ENCODE measurements at regions not wholly inside any gene's neighbourhood (a gene's known extent, or its start where the extent isn't known, plus 50 kb on each side); places are given as distances from the start of the nearest gene placed in this dataset.

GRCh38 chr4:64216741-64217140, 192.5 kb downstream of the TECRL start:
- Mint-ChIP-seq H3K9me3 (ENCODE audit: low read depth, unreplicated experiment) (no peaks in the 10 kb centered on the region), H3K27me3 (ENCODE audit: unreplicated experiment) (no peaks in the 10 kb centered on the region), H3K27ac (ENCODE audit: unreplicated experiment) (no peak overlapping the region), H3K4me1 (ENCODE audit: low read depth, unreplicated experiment) (no peaks in the 10 kb centered on the region), H3K4me3 (ENCODE audit: low read depth, unreplicated experiment) (no peak overlapping the region), H3K36me3 (ENCODE audit: insufficient read depth, unreplicated experiment) (no peaks in the 10 kb centered on the region)
- CTCF ChIA-PET, result no interaction called here
- no peak for TF ChIP-seq CTCF (IDR thresholded peaks at IDR 0.05; ENCODE audit: unreplicated experiment)
- intact Hi-C loops (cut with micrococcal nuclease; ENCODE audit: unreplicated experiment), result no loop called here
- DNase-seq, result no peak
- BruUV-seq (replicated peaks), result no TSS peak

- no peak overlapping the region for H3K4me3 Mint-ChIP-seq (ENCODE audit: low read depth, unreplicated experiment)
- no peaks in the 10 kb centered on the region for H3K27me3 Mint-ChIP-seq (ENCODE audit: unreplicated experiment)
- CTCF ChIA-PET, result no interaction called here
- intact Hi-C loops (cut with micrococcal nuclease; ENCODE audit: unreplicated experiment), result no loop called here
- peaks cover 4% of the 10 kb centered on the region for H3K36me3 Mint-ChIP-seq (ENCODE audit: insufficient read depth, unreplicated experiment)
- peaks cover 6% of the 10 kb centered on the region for H3K9me3 Mint-ChIP-seq (ENCODE audit: low read depth, unreplicated experiment)
- no peak for TF ChIP-seq CTCF (IDR thresholded peaks at IDR 0.05; ENCODE audit: unreplicated experiment)
- H3K4me1 Mint-ChIP-seq (ENCODE audit: low read depth, unreplicated experiment), result no peaks in the 10 kb centered on the region
- BruUV-seq (replicated peaks), result no TSS peak
- H3K27ac Mint-ChIP-seq (ENCODE audit: unreplicated experiment), result no peak overlapping the region
- no peak for DNase-seq
Measured at GRCh38 chr4:64205376-64205775, 203.9 kb downstream of the TECRL start.

DNA sequence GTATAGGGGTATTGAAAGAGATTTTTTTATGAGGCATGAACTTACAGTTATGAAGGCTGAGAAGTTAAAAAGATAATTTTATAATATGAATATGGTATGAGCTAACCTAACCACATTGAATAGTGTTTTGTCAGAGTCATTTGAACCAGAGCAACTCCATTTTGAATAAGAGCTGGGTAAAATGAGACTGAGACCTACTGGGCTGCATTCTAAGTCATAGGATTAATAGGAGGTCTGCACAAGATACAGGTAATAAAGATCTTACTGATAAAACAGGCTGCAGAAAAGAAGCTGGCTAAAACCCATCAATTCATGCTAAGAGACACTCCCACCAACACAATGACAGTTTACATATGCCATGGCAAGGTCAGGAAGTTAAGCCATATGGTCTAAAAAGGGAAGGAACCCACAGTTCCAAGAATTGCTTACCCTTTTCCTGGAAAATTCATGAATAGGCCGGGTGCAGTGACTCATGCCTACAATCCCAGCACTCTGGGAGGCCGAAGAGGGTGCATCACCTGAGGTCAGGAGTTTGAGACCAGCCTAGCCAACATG, 209.2 kb downstream of the TECRL start:
- H3K27me3 Mint-ChIP-seq (ENCODE audit: unreplicated experiment), result no peaks in the 10 kb centered on the region
- no peaks in the 10 kb centered on the region for H3K9me3 Mint-ChIP-seq (ENCODE audit: low read depth, unreplicated experiment)
- DNase-seq, result no peak
- no peak for TF ChIP-seq CTCF (IDR thresholded peaks at IDR 0.05; ENCODE audit: unreplicated experiment)
- no peaks in the 10 kb centered on the region for H3K36me3 Mint-ChIP-seq (ENCODE audit: insufficient read depth, unreplicated experiment)
- intact Hi-C loops (cut with micrococcal nuclease; ENCODE audit: unreplicated experiment), result no loop called here
- no peaks in the 10 kb centered on the region for H3K4me1 Mint-ChIP-seq (ENCODE audit: low read depth, unreplicated experiment)
- BruUV-seq (replicated peaks), result no TSS peak
- H3K4me3 Mint-ChIP-seq (ENCODE audit: low read depth, unreplicated experiment), result no peak overlapping the region
- H3K27ac Mint-ChIP-seq (ENCODE audit: unreplicated experiment), result no peak overlapping the region
- CTCF ChIA-PET, result no interaction called here

- H3K36me3 Mint-ChIP-seq (ENCODE audit: insufficient read depth, unreplicated experiment), result no peaks in the 10 kb centered on the region
- intact Hi-C loops (cut with micrococcal nuclease; ENCODE audit: unreplicated experiment), result no loop called here
- BruUV-seq (replicated peaks), result no TSS peak
- DNase-seq, result no peak
- H3K27me3 Mint-ChIP-seq (ENCODE audit: unreplicated experiment), result no peaks in the 10 kb centered on the region
- CTCF ChIA-PET, result no interaction called here
- H3K4me3 Mint-ChIP-seq (ENCODE audit: low read depth, unreplicated experiment), result no peak overlapping the region
- H3K4me1 Mint-ChIP-seq (ENCODE audit: low read depth, unreplicated experiment), result no peaks in the 10 kb centered on the region
- H3K9me3 Mint-ChIP-seq (ENCODE audit: low read depth, unreplicated experiment), result peaks cover 2% of the 10 kb centered on the region
- H3K27ac Mint-ChIP-seq (ENCODE audit: unreplicated experiment), result no peak overlapping the region
- no peak for TF ChIP-seq CTCF (IDR thresholded peaks at IDR 0.05; ENCODE audit: unreplicated experiment)
Measured at GRCh38 chr4:64195582-64195981, 213.7 kb downstream of the TECRL start.
